Stomach smooth muscle (tissue), 2 donors: ENCODE measurements at regions not wholly inside any gene's neighbourhood (a gene's known extent, or its start where the extent isn't known, plus 50 kb on each side); places are given as distances from the start of the nearest gene placed in this dataset.
"Not testable (repeated sequence)": the region's sequence is repeated elsewhere in the genome, so short reads cannot be mapped to it uniquely, and the experiment has no call there.

ENCODE experiments used
- H3K27ac ChIP-seq: one replicate; pipeline ENCODE4 v1.7.0; 2013; ENCODE audit warnings: mild to moderate bottlenecking, low read length, inconsistent platforms
- H3K27me3 ChIP-seq, 2 donors: one replicate each; pipeline ENCODE4 v1.7.0; 2013; ENCODE audit warnings: low read length in 2 of 2; ENCODE audit not compliant: insufficient read depth in 2 of 2, control insufficient read depth in 1 of 2
- H3K36me3 ChIP-seq, 2 donors: one replicate each; pipeline ENCODE4 v1.7.0; 2013; ENCODE audit warnings: low read length in 2 of 2; ENCODE audit not compliant: control insufficient read depth in 2 of 2, insufficient read depth in 2 of 2
- H3K4me1 ChIP-seq: one replicate; pipeline ENCODE4 v1.7.0; 2013; ENCODE audit warnings: low read length; ENCODE audit not compliant: control insufficient read depth, insufficient read depth
- H3K4me3 ChIP-seq, 2 donors: one replicate each; pipeline ENCODE4 v1.7.0; 2013; ENCODE audit warnings: low read length in 2 of 2
- H3K9ac ChIP-seq, 2 donors: one replicate each; pipeline ENCODE4 v1.7.0; 2013; ENCODE audit warnings: low read length in 2 of 2, mild to moderate bottlenecking in 1 of 2
- H3K9me3 ChIP-seq, 2 donors: one replicate each; pipeline ENCODE4 v1.7.0; 2013; ENCODE audit warnings: low read length in 2 of 2; ENCODE audit not compliant: control insufficient read depth in 2 of 2
- donor health status: healthy.
- donor health status: Pancreatic carcinoma.

- Histone ChIP-seq H3K36me3 (no peaks in the 10 kb centered on the region), H3K27me3 (no peaks in the 10 kb centered on the region)
Measured at GRCh38 chr11:126138636-126139035, 72.8 kb downstream of the RPUSD4 start.

DNA sequence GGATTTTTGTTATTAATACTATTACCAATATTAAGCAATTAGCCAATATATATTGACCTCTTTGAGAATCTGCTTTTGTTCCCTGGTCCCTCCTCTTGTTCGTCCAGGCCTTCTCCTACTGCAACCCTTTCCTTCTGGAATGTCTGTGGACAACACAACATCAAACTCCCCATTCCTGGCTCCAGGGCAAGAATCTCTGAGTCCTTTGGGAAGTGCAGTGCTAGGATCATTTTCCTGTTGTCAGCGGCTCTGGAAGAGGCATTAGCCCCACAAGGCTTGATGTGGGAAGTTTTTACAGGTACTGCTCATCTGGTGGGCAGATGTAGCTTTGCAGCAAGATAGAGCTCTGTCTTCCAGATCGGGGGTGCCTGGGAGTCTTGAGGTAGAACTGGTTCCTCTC, 74.3 kb downstream of the RPUSD4 start:
- Histone ChIP-seq H3K4me1 (peaks cover 78% of the 10 kb centered on the region), H3K27me3 (no peaks in the 10 kb centered on the region), H3K9ac (no peak overlapping the region), H3K27ac (peak overlapping the region; percentile 79), H3K36me3 (no peaks in the 10 kb centered on the region), H3K4me3 (no peak overlapping the region), H3K9me3 (no peaks in the 10 kb centered on the region)

More at GRCh38 chr11:126138636-126139035, 72.8 kb downstream of the RPUSD4 start:
- Histone ChIP-seq H3K9ac (no peak overlapping the region), H3K4me3 (peak overlapping the region in 1 of 2 donors; percentile 22), H3K9me3 (no peaks in the 10 kb centered on the region), H3K27ac (peak overlapping the region; percentile 87), H3K4me1 (peaks cover 71% of the 10 kb centered on the region)

DNA sequence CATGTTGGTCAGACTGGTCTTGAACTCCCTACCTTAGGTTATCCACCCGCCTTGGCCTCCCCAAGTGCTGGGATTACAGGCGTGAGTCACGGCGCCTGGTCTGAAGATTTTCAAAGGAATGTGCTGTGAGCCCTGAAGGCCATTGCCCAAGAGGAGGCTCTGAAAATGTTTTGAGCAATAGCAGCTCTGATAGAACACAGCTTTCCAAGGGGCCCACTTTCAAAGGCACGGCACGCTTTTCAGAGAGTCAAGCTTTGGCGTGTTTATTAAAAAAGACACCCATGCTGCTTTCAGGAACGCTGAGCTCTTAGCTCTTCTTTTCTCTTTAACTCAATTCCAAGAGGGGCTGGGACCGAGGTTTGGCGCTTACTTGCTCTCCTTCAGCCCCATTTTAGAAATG, 73.8 kb upstream of the CDON start:
- peak overlapping the region; percentile 79 for H3K27ac ChIP-seq

GRCh38 chr11:126135235-126136176, 72.8 kb upstream of the CDON start:
- Histone ChIP-seq H3K4me1 (peaks cover 70% of the 10 kb centered on the region), H3K27ac (peak overlapping the region; percentile 79), H3K9ac (no peak overlapping the region), H3K4me3 (no peak overlapping the region), H3K36me3 (no peaks in the 10 kb centered on the region), H3K27me3 (no peaks in the 10 kb centered on the region), H3K9me3 (no peaks in the 10 kb centered on the region)

More for the DNA sequence above, 73.8 kb upstream of the CDON start:
- Histone ChIP-seq H3K9me3 (no peaks in the 10 kb centered on the region), H3K27me3 (no peaks in the 10 kb centered on the region), H3K4me1 (peaks cover 77% of the 10 kb centered on the region), H3K36me3 (no peaks in the 10 kb centered on the region), H3K9ac (no peak overlapping the region), H3K4me3 (no peak overlapping the region)

GRCh38 chr11:126134461-126135155, 71.9 kb upstream of the CDON start:
- Histone ChIP-seq H3K27me3 (no peaks in the 10 kb centered on the region), H3K9ac (no peak overlapping the region), H3K9me3 (no peaks in the 10 kb centered on the region), H3K4me3 (no peak overlapping the region), H3K27ac (no peak overlapping the region), H3K4me1 (peaks cover 70% of the 10 kb centered on the region), H3K36me3 (no peaks in the 10 kb centered on the region)

GRCh38 chr11:126133901-126134300, 71.2 kb upstream of the CDON start:
- no peak overlapping the region for H3K27ac ChIP-seq
- H3K9me3 ChIP-seq: no peaks in the 10 kb centered on the region
- no peaks in the 10 kb centered on the region for H3K27me3 ChIP-seq
- no peaks in the 10 kb centered on the region for H3K36me3 ChIP-seq
- peaks cover 64% of the 10 kb centered on the region for H3K4me1 ChIP-seq
- no peak overlapping the region for H3K4me3 ChIP-seq
- no peak overlapping the region for H3K9ac ChIP-seq

GRCh38 chr11:126132319-126132718, 69.7 kb upstream of the CDON start:
- Histone ChIP-seq H3K9ac (no peak overlapping the region), H3K27me3 (no peaks in the 10 kb centered on the region), H3K36me3 (no peaks in the 10 kb centered on the region), H3K27ac (no peak overlapping the region), H3K4me1 (peaks cover 59% of the 10 kb centered on the region), H3K9me3 (no peaks in the 10 kb centered on the region), H3K4me3 (no peak overlapping the region)

DNA sequence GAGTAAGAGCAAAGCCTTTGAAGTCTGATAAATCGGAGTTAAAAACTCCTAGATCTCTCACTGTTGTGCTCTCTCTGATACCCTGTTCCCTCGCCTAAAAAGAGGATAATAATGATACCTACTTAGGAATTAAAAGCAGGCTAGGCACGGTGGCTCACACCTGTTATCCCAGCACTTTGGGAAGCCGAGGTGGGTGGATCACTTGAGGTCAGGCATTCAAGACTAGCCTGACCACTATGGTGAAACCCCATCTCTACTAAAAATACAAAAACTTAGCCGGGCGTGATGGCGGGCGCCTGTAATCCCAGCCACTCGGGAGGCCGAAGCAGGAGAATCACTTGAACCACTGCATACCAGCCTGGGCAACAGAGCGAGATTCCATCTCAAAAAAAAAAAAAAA, 68.1 kb upstream of the CDON start:
- peaks cover 43% of the 10 kb centered on the region for H3K4me1 ChIP-seq

DNA sequence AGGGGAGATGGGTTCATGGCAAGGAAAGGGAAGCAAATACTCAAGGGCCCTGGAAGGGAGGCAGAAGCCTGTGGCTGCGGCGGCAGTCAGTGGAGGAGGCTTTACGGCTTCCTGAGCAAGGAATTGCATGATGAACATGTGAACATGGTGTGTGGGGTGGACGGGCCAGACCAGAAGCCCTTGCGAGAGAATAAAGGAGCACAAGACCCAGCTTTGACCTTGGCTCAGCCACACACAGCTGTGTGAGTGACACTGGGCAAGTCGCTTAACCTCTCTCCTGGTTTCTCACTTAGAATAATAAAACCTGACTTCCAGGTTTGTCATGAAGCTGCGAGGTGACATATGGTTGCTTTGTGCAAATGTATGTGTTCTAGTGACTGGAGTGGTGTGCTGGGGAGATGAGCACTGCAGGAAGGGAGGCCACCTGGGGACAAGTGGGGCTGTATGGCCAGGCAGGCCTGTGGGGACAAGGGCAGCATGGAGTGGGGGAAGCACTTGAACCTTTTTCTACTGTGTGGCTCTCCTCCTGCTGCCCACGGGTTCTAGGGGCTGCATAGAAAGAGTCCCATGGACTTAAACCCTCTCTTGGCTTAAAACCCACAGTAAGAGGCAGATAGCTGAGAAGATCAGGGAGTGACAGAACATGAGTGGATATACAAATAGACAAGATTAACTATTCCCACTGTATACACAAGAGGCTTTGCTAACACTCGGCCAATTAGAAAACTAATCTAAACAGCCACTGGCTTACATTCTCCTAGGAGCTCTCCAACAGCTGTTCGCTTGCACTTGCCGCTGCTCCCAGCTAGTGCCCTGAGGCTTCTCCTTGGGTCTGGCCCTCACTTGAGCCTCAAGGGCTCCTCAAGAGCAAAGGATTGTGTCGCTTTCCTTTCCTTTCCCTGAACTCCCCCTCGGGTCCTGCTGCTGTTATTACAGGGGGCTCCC, 67.3 kb upstream of the CDON start:
- no peak overlapping the region for H3K9ac ChIP-seq
- H3K27me3 ChIP-seq: no peaks in the 10 kb centered on the region
- H3K9me3 ChIP-seq: no peaks in the 10 kb centered on the region
- H3K4me1 ChIP-seq: peaks cover 36% of the 10 kb centered on the region
- no peak overlapping the region for H3K4me3 ChIP-seq
- no peak overlapping the region for H3K27ac ChIP-seq
- H3K36me3 ChIP-seq: no peaks in the 10 kb centered on the region

More for the DNA sequence above, 68.1 kb upstream of the CDON start:
- not testable (repeated sequence) for H3K4me3 ChIP-seq, H3K9me3 ChIP-seq, H3K36me3 ChIP-seq, H3K9ac ChIP-seq, H3K27me3 ChIP-seq, H3K27ac ChIP-seq

DNA sequence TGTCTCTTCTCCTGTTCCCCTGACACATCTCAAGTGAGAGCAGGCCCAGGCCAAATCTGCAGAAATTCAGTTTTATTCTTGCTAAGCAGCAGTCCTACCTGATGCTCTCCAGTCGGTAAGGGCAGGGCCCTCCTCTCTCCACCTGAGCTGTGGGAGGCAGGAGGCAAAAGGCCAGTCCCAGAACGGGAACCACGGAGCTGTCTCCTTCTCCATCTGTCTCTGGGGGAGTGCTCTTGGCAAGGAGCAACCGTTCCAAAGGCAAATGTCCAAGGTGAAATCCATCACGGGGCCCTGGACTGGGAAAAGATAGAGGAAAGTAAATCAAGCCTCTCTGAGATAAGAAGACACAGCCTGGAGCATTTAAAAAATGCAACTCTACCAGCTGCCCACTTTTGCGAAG, 65.2 kb upstream of the CDON start:
- no peaks in the 10 kb centered on the region for H3K9me3 ChIP-seq
- no peaks in the 10 kb centered on the region for H3K36me3 ChIP-seq
- no peak overlapping the region for H3K4me3 ChIP-seq
- no peak overlapping the region for H3K9ac ChIP-seq
- H3K27me3 ChIP-seq: no peaks in the 10 kb centered on the region
- H3K4me1 ChIP-seq: peaks cover 48% of the 10 kb centered on the region
- peak overlapping the region; percentile 24 for H3K27ac ChIP-seq
